ENCODE measurements at regions not wholly inside any gene's neighbourhood (a gene's known extent, or its start where the extent isn't known, plus 50 kb on each side); places are given as distances from the start of the nearest gene placed in this dataset.
"Not testable (repeated sequence)": the region's sequence is repeated elsewhere in the genome, so short reads cannot be mapped to it uniquely, and the experiment has no call there.

DNA sequence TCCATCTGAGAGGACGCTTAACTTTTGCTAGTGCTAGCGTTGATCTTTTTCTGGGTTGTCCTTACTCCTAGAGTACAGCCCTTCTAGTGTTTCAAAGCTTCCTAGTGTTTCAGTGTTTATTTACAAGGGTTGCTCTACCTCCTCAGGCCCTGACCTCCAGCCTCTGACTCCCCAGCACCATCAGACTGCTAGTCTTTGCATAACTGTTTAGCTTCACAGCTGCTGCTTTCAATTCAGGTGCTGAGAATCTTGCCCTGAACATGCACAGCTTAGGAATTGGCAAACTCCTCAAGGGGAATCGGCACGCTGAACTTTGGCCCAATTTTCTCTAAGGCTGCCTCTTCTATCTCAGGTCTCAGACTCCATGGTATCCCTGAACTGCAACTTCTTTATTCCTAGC lies 52.9 kb downstream of the OR52B4 start:
- not testable (repeated sequence) for DNase-seq (ENCODE audit: low read depth); H3K4me3 ChIP-seq (ENCODE audit: low read depth, low read length)

GRCh38 chr11:4277225-4277624 lies 91.0 kb downstream of the OR52B4 start:
- not testable (repeated sequence) for DNase-seq (ENCODE audit: low read depth); H3K4me3 ChIP-seq (ENCODE audit: low read depth, low read length)

DNA sequence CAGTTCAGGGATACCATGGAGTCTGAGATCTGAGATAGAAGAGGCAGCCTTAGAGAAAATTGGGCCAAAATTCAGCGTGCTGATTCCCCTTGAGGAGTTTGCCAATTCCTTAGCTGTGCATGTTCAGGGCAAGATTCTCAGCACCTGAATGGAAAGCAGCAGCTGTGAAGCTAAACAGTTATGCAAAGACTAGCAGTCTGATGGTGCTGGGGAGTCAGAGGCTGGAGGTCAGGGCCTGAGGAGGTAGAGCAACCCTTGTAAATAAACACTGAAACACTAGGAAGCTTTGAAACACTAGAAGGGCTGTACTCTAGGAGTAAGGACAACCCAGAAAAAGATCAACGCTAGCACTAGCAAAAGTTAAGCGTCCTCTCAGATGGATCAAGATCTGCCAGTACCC lies 117.1 kb downstream of the OR52B4 start:
- not testable (repeated sequence) for H3K4me3 ChIP-seq (ENCODE audit: low read depth, low read length); DNase-seq (ENCODE audit: low read depth)

- H3K4me3 ChIP-seq (ENCODE audit: low read depth, low read length); DNase-seq (ENCODE audit: low read depth): not testable (repeated sequence)
Measured at GRCh38 chr11:4249475-4249874, 118.7 kb downstream of the OR52B4 start.

GRCh38 chr11:4237771-4238170 lies 130.4 kb downstream of the OR52B4 start:
- not testable (repeated sequence) for H3K4me3 ChIP-seq (ENCODE audit: low read depth, low read length); DNase-seq (ENCODE audit: low read depth)

GRCh38 chr11:4218857-4219256 lies 124.3 kb downstream of the RRM1 start:
- H3K4me3 ChIP-seq (ENCODE audit: low read depth, low read length); DNase-seq (ENCODE audit: low read depth): not testable (repeated sequence)

GRCh38 chr11:4213746-4214145 lies 119.1 kb downstream of the RRM1 start:
- TF ChIP-seq, protein P1, sequence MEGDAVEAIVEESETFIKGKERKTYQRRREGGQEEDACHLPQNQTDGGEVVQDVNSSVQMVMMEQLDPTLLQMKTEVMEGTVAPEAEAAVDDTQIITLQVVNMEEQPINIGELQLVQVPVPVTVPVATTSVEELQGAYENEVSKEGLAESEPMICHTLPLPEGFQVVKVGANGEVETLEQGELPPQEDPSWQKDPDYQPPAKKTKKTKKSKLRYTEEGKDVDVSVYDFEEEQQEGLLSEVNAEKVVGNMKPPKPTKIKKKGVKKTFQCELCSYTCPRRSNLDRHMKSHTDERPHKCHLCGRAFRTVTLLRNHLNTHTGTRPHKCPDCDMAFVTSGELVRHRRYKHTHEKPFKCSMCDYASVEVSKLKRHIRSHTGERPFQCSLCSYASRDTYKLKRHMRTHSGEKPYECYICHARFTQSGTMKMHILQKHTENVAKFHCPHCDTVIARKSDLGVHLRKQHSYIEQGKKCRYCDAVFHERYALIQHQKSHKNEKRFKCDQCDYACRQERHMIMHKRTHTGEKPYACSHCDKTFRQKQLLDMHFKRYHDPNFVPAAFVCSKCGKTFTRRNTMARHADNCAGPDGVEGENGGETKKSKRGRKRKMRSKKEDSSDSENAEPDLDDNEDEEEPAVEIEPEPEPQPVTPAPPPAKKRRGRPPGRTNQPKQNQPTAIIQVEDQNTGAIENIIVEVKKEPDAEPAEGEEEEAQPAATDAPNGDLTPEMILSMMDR (IDR thresholded peaks at IDR 0.05; ENCODE audit: insufficient read depth, low read length), result no peak
- H3K4me3 ChIP-seq (ENCODE audit: low read depth, low read length), result no peak overlapping the region
- DNase-seq (ENCODE audit: low read depth), result no peak

- no peak overlapping the region for H3K4me3 ChIP-seq (ENCODE audit: low read depth, low read length)
- TF ChIP-seq, protein P1 (IDR thresholded peaks at IDR 0.05; ENCODE audit: insufficient read depth, low read length), result no peak
- DNase-seq (ENCODE audit: low read depth), result no peak
Measured at GRCh38 chr11:4211991-4212390, 117.4 kb downstream of the RRM1 start.

- DNase-seq (ENCODE audit: low read depth), result no peak
- no peak overlapping the region for H3K4me3 ChIP-seq (ENCODE audit: low read depth, low read length)
- TF ChIP-seq, protein P1 (IDR thresholded peaks at IDR 0.05; ENCODE audit: insufficient read depth, low read length), result peak; percentile 2
Measured at GRCh38 chr11:4203603-4204360, 109.2 kb downstream of the RRM1 start.

- H3K4me3 ChIP-seq (ENCODE audit: low read depth, low read length), result no peak overlapping the region
- no peak for DNase-seq (ENCODE audit: low read depth)
- TF ChIP-seq, protein P1 (IDR thresholded peaks at IDR 0.05; ENCODE audit: insufficient read depth, low read length), result no peak
Measured at GRCh38 chr11:4202749-4203148, 108.2 kb downstream of the RRM1 start.

Measured in fibroblast of the aortic adventitia (primary cell).